SH-SY5Y (cell line): ENCODE measurements at regions not wholly inside any gene's neighbourhood (a gene's known extent, or its start where the extent isn't known, plus 50 kb on each side); places are given as distances from the start of the nearest gene placed in this dataset.

Experiments
- GATA2 ChIP-seq: IDR thresholded peaks from 2 replicates; pipeline ENCODE4 v1.6.1; 2011; ENCODE audit warnings: mild to moderate bottlenecking, low read depth, low read length
- GATA3 ChIP-seq: IDR thresholded peaks from 2 replicates; pipeline ENCODE4 v1.6.1; 2011; ENCODE audit warnings: low read depth, mild to moderate bottlenecking, low read length, moderate library complexity

GRCh38 chr14:65961004-65961403, 525.2 kb upstream of the CCDC196 start:
- TF ChIP-seq GATA2 (no peak), GATA3 (no peak)
